Keratinocyte (primary cell): ENCODE measurements at regions not wholly inside any gene's neighbourhood (a gene's known extent, or its start where the extent isn't known, plus 50 kb on each side); places are given as distances from the start of the nearest gene placed in this dataset.

Experiments used
- DNase-seq: peaks from one replicate; pipeline ENCODE4 v3.0.0-alpha.2; 2011; ENCODE audit warnings: low read depth, missing footprints, low spot score
- FAIRE-seq: peaks from 2 replicates; lab custom pipeline; 2011; peaks lifted over from hg19 to GRCh38; lab: Jason Lieb, UNC
- H2AFZ ChIP-seq: 2 replicates; pipeline ENCODE4 v1.6.0; 2012; ENCODE audit warnings: low read length, control low read depth, inconsistent platforms; ENCODE audit not compliant: control insufficient read depth
- H3K27ac ChIP-seq: 2 replicates; pipeline ENCODE4 v1.5.1; 2011; ENCODE audit warnings: low read length; ENCODE audit not compliant: control insufficient read depth, insufficient read depth
- H3K27me3 ChIP-seq: 3 replicates; pipeline ENCODE4 v1.6.0; 2011; ENCODE audit warnings: low read length; ENCODE audit not compliant: control insufficient read depth, insufficient read depth; ENCODE audit errors: extremely low read depth
- H3K36me3 ChIP-seq, 2 experiments: 2 replicates in 1 of 2; 3 replicates in 1 of 2; pipeline ENCODE4 v1.5.1; 2011; ENCODE audit warnings: low read length in 2 of 2, mild to moderate bottlenecking in 1 of 2; ENCODE audit not compliant: control insufficient read depth in 2 of 2, insufficient read depth in 2 of 2; ENCODE audit errors: extremely low read depth in 1 of 2
- H3K4me1 ChIP-seq: 3 replicates; pipeline ENCODE4 v1.5.1; 2011; ENCODE audit warnings: low read length; ENCODE audit not compliant: control insufficient read depth, insufficient read depth; ENCODE audit errors: extremely low read depth
- H3K4me2 ChIP-seq: 3 replicates; pipeline ENCODE4 v1.6.0; 2011; ENCODE audit warnings: low read depth, low read length; ENCODE audit not compliant: control insufficient read depth, insufficient read depth; ENCODE audit errors: extremely low read depth
- H3K4me3 ChIP-seq, 3 experiments: fragments of 200-600 bp in 1 of 3; sonication (generic) in 1 of 3; 2 replicates in 2 of 3; 3 replicates in 1 of 3; pipeline ENCODE4 v1.5.1; 2011 to 2016; ENCODE audit warnings: low read length in 3 of 3, mild to moderate bottlenecking in 3 of 3, control low read depth in 2 of 3, inconsistent platforms in 1 of 3, low read depth in 1 of 3, mixed read lengths in 1 of 3, mixed run types in 1 of 3, moderate library complexity in 1 of 3; ENCODE audit not compliant: control insufficient read depth in 2 of 3, insufficient read depth in 2 of 3; ENCODE audit errors: extremely low read depth in 1 of 3
- H3K79me2 ChIP-seq: 2 replicates; pipeline ENCODE4 v1.6.0; 2012; ENCODE audit warnings: low read length; ENCODE audit not compliant: control insufficient read depth, insufficient read depth
- H3K9ac ChIP-seq: 3 replicates; pipeline ENCODE4 v1.6.0; 2011; ENCODE audit warnings: low read length; ENCODE audit not compliant: control insufficient read depth, insufficient read depth; ENCODE audit errors: extremely low read depth
- H3K9me1 ChIP-seq: 3 replicates; pipeline ENCODE4 v1.6.0; 2011; ENCODE audit warnings: low read length; ENCODE audit not compliant: control insufficient read depth, insufficient read depth; ENCODE audit errors: extremely low read depth
- H3K9me3 ChIP-seq: 2 replicates; pipeline ENCODE4 v1.5.1; 2012; ENCODE audit warnings: low read depth, low read length; ENCODE audit not compliant: control insufficient read depth
- H4K20me1 ChIP-seq: 3 replicates; pipeline ENCODE4 v1.6.0; 2011; ENCODE audit warnings: low read length; ENCODE audit not compliant: control insufficient read depth, insufficient read depth; ENCODE audit errors: extremely low read depth
- CTCF ChIP-seq, 3 experiments: IDR thresholded peaks in 1 of 3; conservative IDR thresholded peaks in 1 of 3; optimal IDR thresholded peaks in 1 of 3; 2 replicates in 2 of 3; 3 replicates in 1 of 3; pipeline versions ENCODE3 to v1.5.1; 2011; ENCODE audit warnings: low read length in 3 of 3, mild to moderate bottlenecking in 3 of 3, moderate library complexity in 2 of 3, control low read depth in 1 of 3, inconsistent platforms in 1 of 3; ENCODE audit not compliant: insufficient read depth in 2 of 3; ENCODE audit errors: extremely low read depth in 1 of 3
- EZH2 ChIP-seq: IDR thresholded peaks from one replicate; pipeline ENCODE4 v1.6.1; 2012; ENCODE audit warnings: inconsistent platforms, mild to moderate bottlenecking, low read length, moderate library complexity
- dilution Hi-C: fragments of 300-500 bp; cut with MboI; formaldehyde crosslinking; loops from one replicate; pipeline ENCODE4 v1.7.0; 2020; ENCODE audit warnings: low sequenced_read_pairs; ENCODE audit not compliant: extremely low pct_ligation_motif_present

DNA sequence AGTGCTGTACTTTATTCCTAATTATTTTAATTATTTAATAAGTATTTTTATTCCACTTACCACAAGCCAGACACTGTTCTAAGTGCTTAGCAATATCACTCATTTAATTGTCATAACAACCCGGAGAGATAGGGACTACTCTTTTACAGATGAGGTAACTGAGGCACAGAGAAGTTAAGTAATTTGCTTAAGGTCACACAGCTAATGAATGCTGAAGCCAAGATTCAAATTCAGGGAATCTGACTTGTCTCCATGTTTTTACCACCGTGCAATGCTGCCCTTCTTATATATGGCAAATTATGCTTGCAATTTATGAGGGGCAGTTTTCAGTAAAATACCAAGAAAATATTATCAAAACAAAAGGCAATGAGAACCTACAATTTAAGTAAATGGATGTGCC lies 168.4 kb upstream of the KIF2A start:
- no peaks in the 10 kb centered on the region for H3K9me1 ChIP-seq
- no peaks in the 10 kb centered on the region for H3K4me1 ChIP-seq
- H4K20me1 ChIP-seq = no peaks in the 10 kb centered on the region
- TF ChIP-seq EZH2 (no peak), CTCF (optimal IDR thresholded peaks at IDR 0.05 in 1 of 3, IDR thresholded peaks at IDR 0.05 in 1 of 3, conservative IDR thresholded peaks at IDR 0.05 in 1 of 3; ENCODE audit: extremely low read depth in 1 of 3, insufficient read depth in 2 of 3, low read length in 3 of 3) (no peak)
- H3K27me3 ChIP-seq = no peaks in the 10 kb centered on the region
- dilution Hi-C loops = no loop called here
- DNase-seq = no peak
- H3K9me3 ChIP-seq = no peaks in the 10 kb centered on the region
- H3K4me2 ChIP-seq = no peak overlapping the region
- H2AFZ ChIP-seq = no peak overlapping the region
- no peaks in the 10 kb centered on the region for H3K36me3 ChIP-seq
- H3K27ac ChIP-seq = no peak overlapping the region
- no peak overlapping the region for H3K9ac ChIP-seq
- H3K4me3 ChIP-seq = no peak overlapping the region
- no peaks in the 10 kb centered on the region for H3K79me2 ChIP-seq
- FAIRE-seq = no peak

- Histone ChIP-seq H3K27ac (no peak overlapping the region), H3K9me3 (no peaks in the 10 kb centered on the region), H3K4me3 (no peak overlapping the region), H3K36me3 (no peaks in the 10 kb centered on the region), H2AFZ (no peak overlapping the region), H3K4me2 (no peak overlapping the region), H3K4me1 (no peaks in the 10 kb centered on the region), H3K9ac (no peak overlapping the region), H3K79me2 (no peaks in the 10 kb centered on the region), H3K9me1 (no peaks in the 10 kb centered on the region), H3K27me3 (no peaks in the 10 kb centered on the region), H4K20me1 (no peaks in the 10 kb centered on the region)
- FAIRE-seq (no peak), DNase-seq (no peak)
- TF ChIP-seq CTCF (optimal IDR thresholded peaks at IDR 0.05 in 1 of 3, IDR thresholded peaks at IDR 0.05 in 1 of 3, conservative IDR thresholded peaks at IDR 0.05 in 1 of 3; ENCODE audit: extremely low read depth in 1 of 3, insufficient read depth in 2 of 3, low read length in 3 of 3) (no peak), EZH2 (no peak)
- dilution Hi-C loops = no loop called here
These were observed 167.4 kb upstream of the KIF2A start for GRCh38 chr5:62138607-62139006.
